K562 (cell line): ENCODE measurements at regions not wholly inside any gene's neighbourhood (a gene's known extent, or its start where the extent isn't known, plus 50 kb on each side); places are given as distances from the start of the nearest gene placed in this dataset.

Experiments used
- ATAC-seq: fragments of 200-7000 bp; cut with Tn5 transposase; 3 replicates; pipeline ENCODE4 v1.9.1; 2020; ENCODE audit warnings: moderate library complexity
- BruUV-seq: library from RNA; stranded (reverse); fragments of 400-500 nt; replicated peaks from 2 replicates; lab custom pipeline; 2021; lab: Mats Ljungman, UMichigan
- CTCF ChIA-PET: fragments of 300-600 bp; formaldehyde crosslinking; extraction: SDS; loops from one replicate; lab custom pipeline; 2021; ENCODE audit warnings: low intra/inter-chr PET ratio; lab: Yijun Ruan, JAX
- POLR2A ChIA-PET: fragments of 300-600, 350-650 bp; sonication (Branson Sonifier 250); formaldehyde crosslinking; extraction: SDS; loops from one replicate; lab custom pipeline; 2021; ENCODE audit warnings: antibody characterized with exemption, inconsistent platforms; lab: Yijun Ruan, JAX
- DNase-seq, 4 experiments: peaks; one replicate each; pipeline versions ENCODE4 v3.0.0 to v3.0.0-alpha.2; 2011 to 2018; ENCODE audit warnings: low spot score in 3 of 4, mixed read lengths in 3 of 4; ENCODE audit errors: extremely low read depth in 1 of 4
- FAIRE-seq: peaks from 2 replicates; lab custom pipeline; 2011; peaks lifted over from hg19 to GRCh38; lab: Jason Lieb, UNC
- H2AFZ ChIP-seq: 2 replicates; pipeline ENCODE4 v1.6.0; 2011; ENCODE audit warnings: low read depth, low read length, control low read depth, inconsistent platforms
- H3K27ac ChIP-seq: fragments of 200-600 bp; 3 replicates; pipeline ENCODE4 v1.8.0; 2011; ENCODE audit warnings: low read depth, mild to moderate bottlenecking, control low read depth, inconsistent platforms, low read length, moderate library complexity, mixed read lengths; ENCODE audit errors: extremely low read depth
- H3K27me3 ChIP-seq, 2 experiments: fragments of 300-600 bp in 1 of 2; 2 replicates in 1 of 2; 3 replicates in 1 of 2; pipeline versions ENCODE4 v1.6.0 to v1.8.0; 2011; ENCODE audit warnings: inconsistent platforms in 2 of 2, low read length in 2 of 2, mild to moderate bottlenecking in 1 of 2, mixed read lengths in 1 of 2, moderate library complexity in 1 of 2; ENCODE audit not compliant: control insufficient read depth in 2 of 2, insufficient read depth in 2 of 2
- H3K36me3 ChIP-seq: fragments of 300-600 bp; 3 replicates; pipeline ENCODE4 v1.8.0; 2011; ENCODE audit warnings: mild to moderate bottlenecking, low read length, inconsistent platforms; ENCODE audit not compliant: control insufficient read depth, insufficient read depth
- H3K4me1 ChIP-seq, 2 experiments: fragments of 200-600 bp in 1 of 2; replicated peaks in 1 of 2; 2 replicates in 1 of 2; 3 replicates in 1 of 2; pipeline versions ENCODE4 v1.5.1 to v1.8.0; 2011; ENCODE audit warnings: inconsistent platforms in 2 of 2, low read length in 2 of 2, mild to moderate bottlenecking in 1 of 2, mixed read lengths in 1 of 2, moderate library complexity in 1 of 2; ENCODE audit not compliant: control insufficient read depth in 2 of 2, insufficient read depth in 2 of 2
- H3K4me2 ChIP-seq: 2 replicates; pipeline ENCODE4 v1.6.1; 2011; ENCODE audit warnings: low read length, control low read depth, inconsistent platforms, mixed read lengths; ENCODE audit not compliant: insufficient read depth
- H3K4me3 ChIP-seq: fragments of 200-600 bp; sonication (generic), shearing (Covaris generic); 2 replicates; pipeline ENCODE4 v1.5.1; 2016; ENCODE audit warnings: control low read depth, inconsistent platforms
- H3K79me2 ChIP-seq: fragments of 200-600 bp; 3 replicates; pipeline ENCODE4 v1.8.0; 2011; ENCODE audit warnings: low read length, inconsistent platforms; ENCODE audit not compliant: control insufficient read depth, insufficient read depth
- H3K9ac ChIP-seq, 2 experiments: 2 replicates each; pipeline versions ENCODE4 v1.6.0 to v1.6.1; 2011; ENCODE audit warnings: low read depth in 2 of 2, low read length in 2 of 2, control low read depth in 1 of 2, inconsistent platforms in 1 of 2, mild to moderate bottlenecking in 1 of 2, mixed read lengths in 1 of 2; ENCODE audit not compliant: insufficient read depth in 1 of 2
- H3K9me1 ChIP-seq: one replicate; pipeline ENCODE4 v1.6.0; 2011; ENCODE audit warnings: inconsistent platforms, mild to moderate bottlenecking, low read length, moderate library complexity; ENCODE audit not compliant: control insufficient read depth, insufficient read depth
- H3K9me3 ChIP-seq: replicated peaks from 2 replicates; pipeline ENCODE4 v1.5.1; 2011; ENCODE audit warnings: low read depth, low read length, inconsistent platforms; ENCODE audit not compliant: control insufficient read depth, insufficient read depth
- H4K20me1 ChIP-seq: replicated peaks from 2 replicates; pipeline ENCODE4 v1.6.1; 2011; ENCODE audit warnings: low read length, inconsistent platforms, mixed read lengths; ENCODE audit not compliant: control insufficient read depth, insufficient read depth
- BDP1 ChIP-seq: IDR thresholded peaks from 3 replicates; pipeline ENCODE4 v1.6.1; 2011; ENCODE audit not compliant: insufficient read length, insufficient read depth
- ELF2 ChIP-seq: fragments of 250-450 bp; sonication (Bioruptor Pico); IDR thresholded peaks from 2 replicates; pipeline ENCODE4 v1.5.0; 2021; ENCODE audit warnings: mild to moderate bottlenecking
- EWSR1 ChIP-seq: fragments of 450-650 bp; IDR thresholded peaks from 2 replicates; pipeline ENCODE4 v1.6.1; 2018; ENCODE audit warnings: borderline replicate concordance, mild to moderate bottlenecking, low read depth, moderate library complexity; ENCODE audit not compliant: partially characterized antibody
- FOSL1 ChIP-seq: fragments of 200-800 bp; sonication (Bioruptor generic); conservative IDR thresholded peaks from 2 replicates; pipeline ENCODE4 v1.6.1; 2016; ENCODE audit warnings: missing genetic modification characterization, missing compliant biosample characterization
- MAX ChIP-seq: sonication (generic); formaldehyde crosslinking; IDR thresholded peaks from 2 replicates; pipeline ENCODE4 v1.9.0; 2022; ENCODE audit warnings: mild to moderate bottlenecking, missing genetic modification reagents
- MED1 ChIP-seq: sonication (generic); formaldehyde crosslinking; IDR thresholded peaks from 2 replicates; pipeline ENCODE4 v1.8.1; 2023; ENCODE audit warnings: missing genetic modification reagents, borderline replicate concordance
- NCOA2 ChIP-seq, 2 experiments: fragments of 450-650 bp; IDR thresholded peaks; 2 replicates each; pipeline ENCODE4 v1.6.1; 2018; ENCODE audit warnings: mild to moderate bottlenecking in 2 of 2, moderate library complexity in 1 of 2; ENCODE audit not compliant: partially characterized antibody in 2 of 2
- UBTF ChIP-seq, 2 experiments: IDR thresholded peaks; 2 replicates each; pipeline ENCODE4 v1.6.1; 2012; ENCODE audit warnings: improper control_type of control experiment in 2 of 2, low read depth in 2 of 2, low read length in 2 of 2, borderline replicate concordance in 1 of 2
- ZFP1 ChIP-seq: fragments of 450-650 bp; formaldehyde crosslinking; IDR thresholded peaks from 2 replicates; pipeline ENCODE4 v1.4.0; 2020; ENCODE audit warnings: mild to moderate bottlenecking, mixed read lengths
- ZFPM2 ChIP-seq: fragments of 250-450 bp; sonication (Bioruptor Pico); IDR thresholded peaks from 2 replicates; pipeline ENCODE4 v1.5.1; 2022; ENCODE audit warnings: mild to moderate bottlenecking
- ZNF707 ChIP-seq: fragments of 250-450 bp; sonication (Bioruptor Pico); conservative IDR thresholded peaks from 2 replicates; pipeline ENCODE4 v1.8.0; 2022; ENCODE audit warnings: inconsistent platforms, mild to moderate bottlenecking, moderate library complexity
- ZNF764 ChIP-seq: fragments of 250-450 bp; sonication (Bioruptor Pico); IDR thresholded peaks from 2 replicates; pipeline ENCODE4 v1.4.0; 2020; ENCODE audit warnings: low read depth, mild to moderate bottlenecking, moderate library complexity
- WGBS: fragments of 100-300 bp; shearing (Covaris generic); methylation state at CpG from one replicate; pipeline ENCODE4 v1.1.6; 2016; ENCODE audit warnings: low coverage, mixed read lengths; ENCODE audit not compliant: insufficient coverage; ENCODE audit errors: missing lambda C conversion rate; 5-methylcytosine and 5-hydroxymethylcytosine counted together
- in situ Hi-C: fragments of 300-500 bp; cut with MboI; formaldehyde crosslinking; loops from 4 replicates; pipeline ENCODE4 v1.15.0; 2018; ENCODE audit warnings: inconsistent platforms, mixed read lengths
- intact Hi-C: fragments of 100-400 bp; cut with micrococcal nuclease; formaldehyde crosslinking; loops from 2 replicates; pipeline ENCODE4 v1.14.2; 2022

DNA sequence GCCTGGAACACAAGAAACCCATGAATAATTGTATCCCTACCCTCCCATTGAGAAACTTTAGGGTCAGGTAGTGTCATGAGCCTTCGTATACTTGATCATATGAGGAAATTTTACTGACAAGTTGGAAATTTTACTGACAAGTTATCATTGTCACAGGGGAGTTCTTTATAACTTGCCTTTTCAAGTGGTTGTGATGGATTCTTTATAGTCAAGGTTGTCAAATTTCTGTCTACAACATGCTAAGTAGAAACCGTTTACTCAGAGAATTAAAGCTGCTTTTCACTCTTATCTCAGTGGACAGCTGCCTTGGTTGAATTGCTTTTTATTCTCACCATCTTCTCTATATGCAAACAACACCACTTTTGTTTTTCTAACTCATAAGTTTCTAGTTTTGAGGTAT, 1286.4 kb downstream of the EPHA7 start:
- FAIRE-seq, result no peak
- TF ChIP-seq UBTF (IDR thresholded peaks at IDR 0.05; ENCODE audit: borderline replicate concordance in 1 of 2, low read depth in 2 of 2, low read length in 2 of 2), result no peak
- no peak for TF ChIP-seq ZFPM2 (CRISPR knock-in tag)
- no peak for TF ChIP-seq FOSL1 (tag)
- TF ChIP-seq BDP1, result no peak
- no peak for TF ChIP-seq NCOA2 (IDR thresholded peaks at IDR 0.05; ENCODE audit: partially characterized antibody in 2 of 2)
- no peak for TF ChIP-seq MAX
- no peak for TF ChIP-seq ELF2 (CRISPR knock-in tag)
- no peak for TF ChIP-seq ZFP1 (CRISPR knock-in tag)
- TF ChIP-seq EWSR1, result no peak
- no peak for TF ChIP-seq ZNF707
- no peak for TF ChIP-seq MED1 (CRISPR knock-in tag)
- no peak for TF ChIP-seq ZNF764 (CRISPR knock-in tag)
- TF ChIP-seq, all 486 proteins: peak for 0
- Histone ChIP-seq H3K79me2 (no peaks in the 10 kb centered on the region), H3K9me1 (no peaks in the 10 kb centered on the region), H3K27ac (no peak overlapping the region), H4K20me1 (no peaks in the 10 kb centered on the region), H3K36me3 (no peaks in the 10 kb centered on the region), H3K27me3 (no peaks in the 10 kb centered on the region), H2AFZ (no peak overlapping the region), H3K9ac (no peak overlapping the region), H3K9me3 (no peaks in the 10 kb centered on the region; the same call in 1 of the 2 replicates), H3K4me3 (no peak overlapping the region), H3K4me1 (no peaks in the 10 kb centered on the region), H3K4me2 (no peak overlapping the region)
- intact Hi-C loops (no loop called here), in situ Hi-C loops (no loop called here)
- no TSS peak for BruUV-seq
- POLR2A ChIA-PET, result no interaction called here
- 0% methylated on average over 2 of the region's 2 CpGs for WGBS
- DNase-seq, result no peak
- CTCF ChIA-PET, result no interaction called here
- ATAC-seq, result no peak
